SK-N-SH treated with all-trans-retinoic acid at 6 μM for 48 hours (cell line): ENCODE measurements at regions not wholly inside any gene's neighbourhood (a gene's known extent, or its start where the extent isn't known, plus 50 kb on each side); places are given as distances from the start of the nearest gene placed in this dataset.
A peak's percentile ranks its signal among the peaks of the same experiment; 100 is the strongest.

Experiments used
- ATAC-seq: fragments of 200-7000 bp; cut with Tn5 transposase; 3 replicates; pipeline ENCODE4 v1.9.1; 2020; ENCODE audit warnings: mild to moderate bottlenecking, moderate library complexity
- ARNTL ChIP-seq: fragments of 450-650 bp; formaldehyde crosslinking; IDR thresholded peaks from 2 replicates; pipeline ENCODE4 v1.5.0; 2020; ENCODE audit warnings: low read depth, mild to moderate bottlenecking, moderate library complexity, borderline replicate concordance
- CSDC2 ChIP-seq: fragments of 250-450 bp; sonication (Bioruptor Pico); IDR thresholded peaks from 2 replicates; pipeline ENCODE4 v1.5.0; 2020; ENCODE audit warnings: mild to moderate bottlenecking, moderate library complexity
- ESRRG ChIP-seq: fragments of 250-450 bp; sonication (Bioruptor Pico); IDR thresholded peaks from 2 replicates; pipeline ENCODE4 v1.6.1; 2021; ENCODE audit warnings: mild to moderate bottlenecking
- GLIS3 ChIP-seq: fragments of 250-450 bp; sonication (Bioruptor Pico); IDR thresholded peaks from 2 replicates; pipeline ENCODE4 v1.5.0; 2020; ENCODE audit warnings: mild to moderate bottlenecking, moderate library complexity
- ISL1 ChIP-seq: fragments of 250-450 bp; sonication (Bioruptor Pico); IDR thresholded peaks from 2 replicates; pipeline ENCODE4 v2.1.2; 2022; ENCODE audit warnings: mild to moderate bottlenecking, moderate library complexity
- RARB ChIP-seq: fragments of 250-450 bp; sonication (Bioruptor Pico); IDR thresholded peaks from 2 replicates; pipeline ENCODE4 v1.8.0; 2021; ENCODE audit warnings: mild to moderate bottlenecking, moderate library complexity
- SNAI2 ChIP-seq: fragments of 250-450 bp; sonication (Bioruptor Pico); IDR thresholded peaks from 2 replicates; pipeline ENCODE4 v1.5.0; 2020; ENCODE audit warnings: mild to moderate bottlenecking, moderate library complexity
- TCF4 ChIP-seq: fragments of 250-450 bp; sonication (Bioruptor Pico); IDR thresholded peaks from 2 replicates; pipeline ENCODE4 v1.8.0; 2021; ENCODE audit warnings: mild to moderate bottlenecking, moderate library complexity, borderline replicate concordance
- TOX ChIP-seq: fragments of 250-450 bp; sonication (Bioruptor Pico); IDR thresholded peaks from 2 replicates; pipeline ENCODE4 v1.8.0; 2021; ENCODE audit warnings: mild to moderate bottlenecking, moderate library complexity, borderline replicate concordance
- ZFP3 ChIP-seq: fragments of 250-450 bp; sonication (Bioruptor Pico); IDR thresholded peaks from 2 replicates; pipeline ENCODE4 v1.5.0; 2020; ENCODE audit warnings: mild to moderate bottlenecking, moderate library complexity
- ZNF70 ChIP-seq: fragments of 450-650 bp; formaldehyde crosslinking; IDR thresholded peaks from 2 replicates; pipeline ENCODE4 v1.5.0; 2020; ENCODE audit warnings: mild to moderate bottlenecking, moderate library complexity
- ZNF8 ChIP-seq: fragments of 450-650 bp; formaldehyde crosslinking; IDR thresholded peaks from 2 replicates; pipeline ENCODE4 v1.5.0; 2020; ENCODE audit warnings: mild to moderate bottlenecking, moderate library complexity
- TF ChIP-seq, protein P1 (sequence below): fragments of 250-450 bp; sonication (Bioruptor Pico); IDR thresholded peaks from 2 replicates; pipeline ENCODE4 v1.8.0; 2021; ENCODE audit warnings: low read depth, mild to moderate bottlenecking, moderate library complexity, borderline replicate concordance
- TF ChIP-seq, protein P2 (sequence below): fragments of 250-450 bp; sonication (Bioruptor Pico); IDR thresholded peaks from 2 replicates; pipeline ENCODE4 v1.5.0; 2020; ENCODE audit warnings: mild to moderate bottlenecking, moderate library complexity
- TF ChIP-seq, protein P3 (sequence below): fragments of 250-450 bp; sonication (Bioruptor Pico); IDR thresholded peaks from 2 replicates; pipeline ENCODE4 v1.5.1; 2020; ENCODE audit warnings: low read depth, mild to moderate bottlenecking, moderate library complexity

DNA sequence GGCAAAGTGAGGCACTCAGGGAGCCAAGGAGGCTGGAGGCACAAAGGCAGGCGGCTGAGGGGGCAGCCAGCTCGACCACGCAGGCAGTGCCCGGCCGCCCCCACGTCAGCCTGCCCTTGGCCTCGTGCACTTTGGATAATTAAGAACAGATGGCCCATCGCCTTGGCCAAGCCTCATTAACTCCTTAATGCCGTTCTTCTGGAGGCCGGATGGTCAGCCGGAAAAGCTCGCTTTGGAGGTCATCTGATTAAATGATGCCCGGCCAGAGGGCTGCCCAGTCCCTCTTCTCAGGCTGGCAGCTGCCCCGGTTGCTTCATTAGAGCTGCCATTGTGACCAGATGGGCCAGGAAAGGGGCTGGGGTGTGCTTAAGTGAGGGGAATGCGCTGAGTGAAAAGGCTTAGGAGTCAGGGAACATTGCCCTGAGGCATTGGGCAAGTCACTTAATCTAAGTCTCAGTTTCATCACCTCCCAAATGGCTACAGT, 364.0 kb downstream of the NPIPA8 start (continued):
- TF ChIP-seq, protein P1, sequence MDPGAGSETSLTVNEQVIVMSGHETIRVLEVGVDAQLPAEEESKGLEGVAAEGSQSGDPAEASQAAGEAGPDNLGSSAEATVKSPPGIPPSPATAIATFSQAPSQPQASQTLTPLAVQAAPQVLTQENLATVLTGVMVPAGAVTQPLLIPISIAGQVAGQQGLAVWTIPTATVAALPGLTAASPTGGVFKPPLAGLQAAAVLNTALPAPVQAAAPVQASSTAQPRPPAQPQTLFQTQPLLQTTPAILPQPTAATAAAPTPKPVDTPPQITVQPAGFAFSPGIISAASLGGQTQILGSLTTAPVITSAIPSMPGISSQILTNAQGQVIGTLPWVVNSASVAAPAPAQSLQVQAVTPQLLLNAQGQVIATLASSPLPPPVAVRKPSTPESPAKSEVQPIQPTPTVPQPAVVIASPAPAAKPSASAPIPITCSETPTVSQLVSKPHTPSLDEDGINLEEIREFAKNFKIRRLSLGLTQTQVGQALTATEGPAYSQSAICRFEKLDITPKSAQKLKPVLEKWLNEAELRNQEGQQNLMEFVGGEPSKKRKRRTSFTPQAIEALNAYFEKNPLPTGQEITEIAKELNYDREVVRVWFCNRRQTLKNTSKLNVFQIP: no peak
- TF ChIP-seq, protein P2, sequence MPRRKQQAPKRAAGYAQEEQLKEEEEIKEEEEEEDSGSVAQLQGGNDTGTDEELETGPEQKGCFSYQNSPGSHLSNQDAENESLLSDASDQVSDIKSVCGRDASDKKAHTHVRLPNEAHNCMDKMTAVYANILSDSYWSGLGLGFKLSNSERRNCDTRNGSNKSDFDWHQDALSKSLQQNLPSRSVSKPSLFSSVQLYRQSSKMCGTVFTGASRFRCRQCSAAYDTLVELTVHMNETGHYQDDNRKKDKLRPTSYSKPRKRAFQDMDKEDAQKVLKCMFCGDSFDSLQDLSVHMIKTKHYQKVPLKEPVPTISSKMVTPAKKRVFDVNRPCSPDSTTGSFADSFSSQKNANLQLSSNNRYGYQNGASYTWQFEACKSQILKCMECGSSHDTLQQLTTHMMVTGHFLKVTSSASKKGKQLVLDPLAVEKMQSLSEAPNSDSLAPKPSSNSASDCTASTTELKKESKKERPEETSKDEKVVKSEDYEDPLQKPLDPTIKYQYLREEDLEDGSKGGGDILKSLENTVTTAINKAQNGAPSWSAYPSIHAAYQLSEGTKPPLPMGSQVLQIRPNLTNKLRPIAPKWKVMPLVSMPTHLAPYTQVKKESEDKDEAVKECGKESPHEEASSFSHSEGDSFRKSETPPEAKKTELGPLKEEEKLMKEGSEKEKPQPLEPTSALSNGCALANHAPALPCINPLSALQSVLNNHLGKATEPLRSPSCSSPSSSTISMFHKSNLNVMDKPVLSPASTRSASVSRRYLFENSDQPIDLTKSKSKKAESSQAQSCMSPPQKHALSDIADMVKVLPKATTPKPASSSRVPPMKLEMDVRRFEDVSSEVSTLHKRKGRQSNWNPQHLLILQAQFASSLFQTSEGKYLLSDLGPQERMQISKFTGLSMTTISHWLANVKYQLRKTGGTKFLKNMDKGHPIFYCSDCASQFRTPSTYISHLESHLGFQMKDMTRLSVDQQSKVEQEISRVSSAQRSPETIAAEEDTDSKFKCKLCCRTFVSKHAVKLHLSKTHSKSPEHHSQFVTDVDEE (CRISPR knock-in tag): peak; percentile 93
- TF ChIP-seq, protein P3, sequence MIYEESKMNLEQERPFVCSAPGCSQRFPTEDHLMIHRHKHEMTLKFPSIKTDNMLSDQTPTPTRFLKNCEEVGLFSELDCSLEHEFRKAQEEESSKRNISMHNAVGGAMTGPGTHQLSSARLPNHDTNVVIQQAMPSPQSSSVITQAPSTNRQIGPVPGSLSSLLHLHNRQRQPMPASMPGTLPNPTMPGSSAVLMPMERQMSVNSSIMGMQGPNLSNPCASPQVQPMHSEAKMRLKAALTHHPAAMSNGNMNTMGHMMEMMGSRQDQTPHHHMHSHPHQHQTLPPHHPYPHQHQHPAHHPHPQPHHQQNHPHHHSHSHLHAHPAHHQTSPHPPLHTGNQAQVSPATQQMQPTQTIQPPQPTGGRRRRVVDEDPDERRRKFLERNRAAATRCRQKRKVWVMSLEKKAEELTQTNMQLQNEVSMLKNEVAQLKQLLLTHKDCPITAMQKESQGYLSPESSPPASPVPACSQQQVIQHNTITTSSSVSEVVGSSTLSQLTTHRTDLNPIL (CRISPR knock-in tag): no peak
- peak; percentile 90 for TF ChIP-seq SNAI2 (CRISPR knock-in tag)
- no peak for TF ChIP-seq RARB (CRISPR knock-in tag)
- peak; percentile 70; the same call in 1 of the 2 replicates for TF ChIP-seq ZFP3 (CRISPR knock-in tag)
- no peak for TF ChIP-seq ESRRG (CRISPR knock-in tag)
- 0 out of 2 replicates have a peak, but pooled peaks have one; percentile 47 for TF ChIP-seq GLIS3 (CRISPR knock-in tag)
- no peak for TF ChIP-seq ZNF8 (CRISPR knock-in tag)
- TF ChIP-seq CSDC2: no peak
- TF ChIP-seq ZNF70 (CRISPR knock-in tag): peak; percentile 21; the same call in 1 of the 2 replicates
- TF ChIP-seq TOX: no peak
- no peak; the same call in 1 of the 2 replicates for TF ChIP-seq ARNTL (CRISPR knock-in tag)
- TF ChIP-seq, all 23 proteins: peak for 9

DNA sequence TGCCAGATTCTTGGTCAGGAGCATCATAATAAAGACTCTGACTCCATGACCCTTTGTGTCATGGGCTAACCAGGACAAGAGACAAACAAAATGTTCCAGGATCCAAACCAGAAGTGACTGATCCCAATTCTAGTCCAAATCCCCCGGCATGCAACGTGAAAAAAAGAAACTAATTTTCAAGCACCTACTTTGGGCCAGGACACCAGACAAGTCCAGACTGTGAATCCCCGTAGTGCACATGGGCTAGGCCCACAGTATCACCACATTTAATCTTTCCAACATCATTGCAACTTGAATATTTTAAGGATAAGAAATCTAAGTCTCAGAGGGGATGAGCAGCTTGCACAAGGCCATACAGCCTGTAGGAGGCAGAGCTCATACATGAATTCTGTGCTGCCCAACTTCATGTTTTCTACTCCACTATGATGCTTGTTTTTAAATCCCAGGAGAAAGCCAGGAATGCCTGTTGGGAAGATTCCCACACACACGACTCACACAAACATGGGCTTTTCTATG, 365.7 kb downstream of the NPIPA8 start:
- TF ChIP-seq ESRRG (CRISPR knock-in tag): no peak
- TF ChIP-seq, protein P2 (CRISPR knock-in tag): 0 out of 2 replicates have a peak, but pooled peaks have one; percentile 27
- ATAC-seq: peak; percentile 40; the same call in 1 of the 3 replicates

DNA sequence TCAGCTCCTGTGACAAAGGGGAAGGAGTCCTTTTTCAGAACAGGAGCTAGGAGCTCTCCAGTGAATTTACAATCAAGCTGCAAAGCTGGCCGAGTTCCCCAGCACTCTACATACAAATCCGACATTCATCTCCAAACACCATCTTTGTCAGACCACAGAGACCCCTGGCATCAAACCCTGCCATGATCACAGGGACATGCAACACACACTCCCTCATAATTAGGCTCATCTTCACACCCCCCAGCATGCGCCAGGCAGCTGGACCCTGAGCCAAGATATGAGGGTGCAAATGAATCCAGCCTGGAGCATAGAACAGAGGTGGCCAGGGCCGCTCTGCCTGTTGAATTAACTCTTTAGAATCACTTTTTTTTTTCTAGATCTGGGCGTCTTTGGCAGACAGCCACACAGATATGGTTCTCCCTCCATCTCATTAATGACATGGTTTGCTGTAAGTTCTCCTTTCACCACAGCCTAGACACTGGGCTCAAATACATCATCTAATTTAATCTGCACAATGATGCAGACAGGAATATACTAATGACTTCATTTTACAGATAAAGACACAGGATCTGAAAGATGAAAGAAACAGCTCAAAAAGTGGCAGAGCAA, 366.3 kb downstream of the NPIPA8 start:
- TF ChIP-seq, protein P2 (CRISPR knock-in tag): peak; percentile 44; the same call in 1 of the 2 replicates
- TF ChIP-seq ESRRG (CRISPR knock-in tag) (no peak), TCF4 (CRISPR knock-in tag) (peak; percentile 64), ISL1 (CRISPR knock-in tag) (0 out of 2 replicates have a peak, but pooled peaks have one; percentile 22)
- no peak for ATAC-seq
